HL-60 (cell line): ENCODE measurements at regions not wholly inside any gene's neighbourhood (a gene's known extent, or its start where the extent isn't known, plus 50 kb on each side); places are given as distances from the start of the nearest gene placed in this dataset.

Source experiments
- GABPA ChIP-seq: IDR thresholded peaks from 2 replicates; pipeline ENCODE4 v1.6.1; 2012; ENCODE audit warnings: low read depth
- POLR2AphosphoS5 ChIP-seq: IDR thresholded peaks from 2 replicates; pipeline ENCODE4 v1.6.1; 2012; ENCODE audit warnings: low read depth
- TF ChIP-seq, protein P1 (sequence below): IDR thresholded peaks from one replicate; pipeline ENCODE4 v1.5.1; 2011; ENCODE audit warnings: low read length, control low read depth, inconsistent platforms; ENCODE audit not compliant: insufficient read depth

DNA sequence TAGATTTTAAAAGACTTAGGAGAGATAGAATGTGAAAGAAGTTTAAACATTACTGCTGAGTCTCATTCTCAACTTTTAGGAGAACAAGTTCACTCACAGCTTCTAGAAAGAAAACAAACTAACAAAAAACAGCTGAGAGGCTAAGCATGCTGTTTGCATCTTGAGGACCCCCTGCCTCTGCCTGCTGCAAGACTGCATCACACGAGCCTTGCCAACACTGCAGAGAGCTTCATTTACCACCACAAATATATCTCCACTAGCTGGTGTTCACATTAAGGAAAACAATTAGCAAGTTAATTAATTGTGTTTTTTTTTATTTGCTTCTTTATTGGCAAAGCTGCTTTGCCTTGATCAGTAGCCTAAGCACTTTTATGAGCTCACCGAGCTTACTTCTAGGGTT lies 336.6 kb upstream of the KIAA1217 start:
- TF ChIP-seq GABPA = no peak
- TF ChIP-seq, protein P1, sequence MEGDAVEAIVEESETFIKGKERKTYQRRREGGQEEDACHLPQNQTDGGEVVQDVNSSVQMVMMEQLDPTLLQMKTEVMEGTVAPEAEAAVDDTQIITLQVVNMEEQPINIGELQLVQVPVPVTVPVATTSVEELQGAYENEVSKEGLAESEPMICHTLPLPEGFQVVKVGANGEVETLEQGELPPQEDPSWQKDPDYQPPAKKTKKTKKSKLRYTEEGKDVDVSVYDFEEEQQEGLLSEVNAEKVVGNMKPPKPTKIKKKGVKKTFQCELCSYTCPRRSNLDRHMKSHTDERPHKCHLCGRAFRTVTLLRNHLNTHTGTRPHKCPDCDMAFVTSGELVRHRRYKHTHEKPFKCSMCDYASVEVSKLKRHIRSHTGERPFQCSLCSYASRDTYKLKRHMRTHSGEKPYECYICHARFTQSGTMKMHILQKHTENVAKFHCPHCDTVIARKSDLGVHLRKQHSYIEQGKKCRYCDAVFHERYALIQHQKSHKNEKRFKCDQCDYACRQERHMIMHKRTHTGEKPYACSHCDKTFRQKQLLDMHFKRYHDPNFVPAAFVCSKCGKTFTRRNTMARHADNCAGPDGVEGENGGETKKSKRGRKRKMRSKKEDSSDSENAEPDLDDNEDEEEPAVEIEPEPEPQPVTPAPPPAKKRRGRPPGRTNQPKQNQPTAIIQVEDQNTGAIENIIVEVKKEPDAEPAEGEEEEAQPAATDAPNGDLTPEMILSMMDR = no peak
- no peak for TF ChIP-seq POLR2AphosphoS5
